NCI-H2107 treated with DMSO at 0.1 percent for 48 hours (cell line): ENCODE measurements at regions not wholly inside any gene's neighbourhood (a gene's known extent, or its start where the extent isn't known, plus 50 kb on each side); places are given as distances from the start of the nearest gene placed in this dataset.

Source experiments
- DNase-seq: peaks from one replicate; lab custom pipeline; 2025; ENCODE audit not compliant: unreplicated experiment; lab: John Stamatoyannopoulos, UW

GRCh38 chr12:65759735-65760134, 64.5 kb upstream of the HMGA2 start:
- DNase-seq, result no peak

- no peak for DNase-seq
Measured at GRCh38 chr12:65761301-65761700, 63.0 kb upstream of the HMGA2 start.

GRCh38 chr12:65764325-65764724, 60.0 kb upstream of the HMGA2 start:
- no peak for DNase-seq

GRCh38 chr12:65765436-65765813, 58.9 kb upstream of the HMGA2 start:
- no peak for DNase-seq

- no peak for DNase-seq
Measured at GRCh38 chr12:65769880-65770279, 54.4 kb upstream of the HMGA2 start.
